ENCODE measurements at regions not wholly inside any gene's neighbourhood (a gene's known extent, or its start where the extent isn't known, plus 50 kb on each side); places are given as distances from the start of the nearest gene placed in this dataset.
"Not testable (repeated sequence)": the region's sequence is repeated elsewhere in the genome, so short reads cannot be mapped to it uniquely, and the experiment has no call there.

GRCh38 chr20:20802328-20802727, 89.9 kb upstream of the RALGAPA2 start:
- no peak for DNase-seq (ENCODE audit: low read depth, low spot score)
- no peak overlapping the region for H3K27ac ChIP-seq

DNA sequence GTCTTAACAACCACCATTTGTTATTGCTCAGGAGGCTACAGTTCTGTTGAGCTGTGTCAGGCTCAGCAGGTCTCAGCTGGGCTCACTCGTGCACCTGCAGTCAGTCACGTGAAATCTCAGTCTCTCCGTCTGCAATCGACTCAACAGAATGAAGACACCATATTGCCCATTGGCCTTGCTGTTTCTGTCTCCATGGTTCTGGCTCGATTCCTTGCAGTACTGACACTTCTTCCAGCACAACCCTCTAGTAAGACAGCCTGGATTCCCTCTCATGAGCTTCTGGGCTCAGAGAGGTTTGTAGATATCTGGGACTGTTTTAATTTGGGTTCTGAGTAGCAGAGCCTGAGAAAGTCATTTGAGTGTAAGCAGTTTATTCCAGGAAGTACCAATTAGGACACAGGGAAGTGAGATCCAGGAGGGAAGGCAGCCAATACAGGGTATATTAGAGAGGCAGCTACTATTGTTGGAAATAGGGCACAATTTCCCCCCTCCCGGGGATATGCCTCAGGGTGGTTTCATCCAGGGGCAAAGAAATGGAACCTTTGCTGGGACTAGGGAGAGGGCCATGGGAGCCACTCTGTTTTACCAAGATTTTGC, 87.4 kb upstream of the RALGAPA2 start:
- H3K27ac ChIP-seq = no peak overlapping the region
- no peak for DNase-seq (ENCODE audit: low read depth, low spot score)

GRCh38 chr20:20797521-20798310, 85.3 kb upstream of the RALGAPA2 start:
- no peak for DNase-seq (ENCODE audit: low read depth, low spot score)
- H3K27ac ChIP-seq = no peak overlapping the region

- DNase-seq (ENCODE audit: low read depth, low spot score) = no peak
- H3K27ac ChIP-seq = no peak overlapping the region
Observed at GRCh38 chr20:20796766-20797440, 84.5 kb upstream of the RALGAPA2 start.

DNA sequence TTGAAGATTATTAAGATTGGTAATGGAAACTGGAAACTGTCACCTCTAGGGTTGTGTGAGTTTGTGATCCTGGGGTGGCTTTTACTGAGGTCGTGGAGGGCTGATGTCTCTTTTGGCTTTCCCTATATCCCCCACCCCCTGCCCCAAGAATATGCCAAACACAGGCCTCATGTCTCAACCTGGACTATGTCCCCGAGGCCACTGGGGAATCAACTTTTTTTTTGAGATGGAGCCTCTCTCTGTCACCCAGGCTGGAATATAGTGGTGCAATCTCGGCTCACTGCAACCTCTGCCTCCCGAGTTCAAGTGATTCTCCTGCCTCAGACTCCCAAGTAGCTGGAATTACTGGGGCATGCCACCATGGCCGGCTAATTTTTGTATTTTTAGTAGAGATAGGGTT, 83.3 kb upstream of the RALGAPA2 start:
- DNase-seq (ENCODE audit: low read depth, low spot score) = no peak
- no peak overlapping the region for H3K27ac ChIP-seq

DNA sequence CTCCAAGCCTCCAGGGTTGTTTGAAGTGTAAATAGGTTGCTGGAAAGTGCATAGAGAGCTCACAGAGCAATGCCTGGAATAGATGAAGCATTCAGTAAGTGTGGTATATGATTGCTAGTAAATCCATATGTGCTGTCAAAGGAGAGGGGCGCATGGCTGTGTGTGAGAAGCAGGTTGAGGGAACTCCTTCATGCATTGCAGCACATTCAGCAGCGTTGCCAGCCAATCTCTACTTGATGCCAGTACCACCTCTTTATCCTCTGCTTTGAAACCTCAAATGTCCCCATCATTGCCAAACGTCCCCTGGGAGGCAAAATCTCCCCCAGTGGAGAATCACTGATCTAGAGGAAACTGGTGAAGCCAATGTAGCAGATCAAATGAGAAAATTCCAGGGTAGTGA, 82.7 kb upstream of the RALGAPA2 start:
- DNase-seq (ENCODE audit: low read depth, low spot score) = no peak
- H3K27ac ChIP-seq = no peak overlapping the region

DNA sequence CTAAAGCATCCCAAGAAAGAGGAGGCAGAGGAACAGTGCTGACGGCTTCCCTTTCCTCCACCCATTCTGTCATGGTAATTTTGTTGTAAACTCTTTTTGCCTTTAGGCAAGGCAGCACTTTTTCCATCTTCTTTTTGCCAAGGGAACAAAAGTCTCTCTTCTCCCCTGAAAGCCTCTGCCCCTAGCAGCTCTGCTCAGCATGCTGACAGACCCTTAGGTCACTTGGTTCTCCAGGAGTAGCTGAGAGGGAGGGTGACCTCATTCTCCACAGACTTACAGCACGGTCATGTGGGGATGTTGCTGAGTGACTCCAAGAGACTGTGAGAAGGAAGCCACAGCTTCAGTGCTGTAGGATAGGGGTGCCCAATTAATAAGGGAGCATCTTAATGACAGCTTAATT, 81.1 kb upstream of the RALGAPA2 start:
- H3K27ac ChIP-seq = no peak overlapping the region
- DNase-seq (ENCODE audit: low read depth, low spot score) = no peak

- no peak overlapping the region for H3K27ac ChIP-seq
- no peak for DNase-seq (ENCODE audit: low read depth, low spot score)
Observed at GRCh38 chr20:20791664-20792568, 79.5 kb upstream of the RALGAPA2 start.

GRCh38 chr20:20788308-20788707, 75.9 kb upstream of the RALGAPA2 start:
- H3K27ac ChIP-seq = no peak overlapping the region
- no peak for DNase-seq (ENCODE audit: low read depth, low spot score)

- no peak for DNase-seq (ENCODE audit: low read depth, low spot score)
- H3K27ac ChIP-seq = no peak overlapping the region
Observed at GRCh38 chr20:20786428-20786827, 74.0 kb upstream of the RALGAPA2 start.

DNA sequence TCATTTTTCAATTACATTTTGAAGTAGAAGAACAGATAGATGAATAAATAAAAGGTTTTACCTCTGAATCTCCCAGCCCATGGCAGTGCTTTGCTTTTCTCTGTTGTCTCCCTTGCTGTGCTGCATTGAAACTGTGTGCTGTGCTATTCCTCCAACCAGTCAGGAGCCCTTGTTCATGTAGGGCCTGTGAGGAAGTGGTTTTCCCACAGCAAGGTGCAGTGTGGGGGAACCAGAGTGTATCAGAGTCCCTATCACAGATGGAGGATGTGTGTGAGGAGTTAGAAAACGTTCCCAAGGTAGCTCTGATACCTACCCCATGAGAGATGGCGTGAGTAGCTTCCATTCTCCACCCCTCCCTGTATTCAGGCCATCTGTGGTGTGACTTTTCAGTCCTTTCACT, 72.8 kb upstream of the RALGAPA2 start:
- H3K27ac ChIP-seq = no peak overlapping the region
- DNase-seq (ENCODE audit: low read depth, low spot score) = no peak

DNA sequence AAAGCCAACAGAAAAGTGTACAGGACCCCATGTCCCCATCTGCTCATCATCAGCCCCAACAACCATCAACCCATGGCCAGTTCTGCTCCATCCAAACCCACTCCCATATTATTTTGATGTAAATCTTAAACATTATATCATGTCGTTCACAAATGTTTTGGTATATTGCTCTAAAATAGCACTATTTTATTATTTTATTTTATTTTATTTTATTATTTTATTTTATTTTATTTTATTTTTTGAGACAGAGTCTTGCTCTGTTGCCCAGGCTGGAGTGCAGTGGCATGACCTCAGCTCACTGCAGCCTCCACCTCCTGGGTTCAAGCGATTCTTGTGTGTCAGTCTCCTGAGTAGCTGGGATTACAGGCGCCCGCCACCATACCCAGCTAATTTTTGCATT, 72.0 kb upstream of the RALGAPA2 start:
- H3K27ac ChIP-seq; DNase-seq (ENCODE audit: low read depth, low spot score): not testable (repeated sequence)

DNA sequence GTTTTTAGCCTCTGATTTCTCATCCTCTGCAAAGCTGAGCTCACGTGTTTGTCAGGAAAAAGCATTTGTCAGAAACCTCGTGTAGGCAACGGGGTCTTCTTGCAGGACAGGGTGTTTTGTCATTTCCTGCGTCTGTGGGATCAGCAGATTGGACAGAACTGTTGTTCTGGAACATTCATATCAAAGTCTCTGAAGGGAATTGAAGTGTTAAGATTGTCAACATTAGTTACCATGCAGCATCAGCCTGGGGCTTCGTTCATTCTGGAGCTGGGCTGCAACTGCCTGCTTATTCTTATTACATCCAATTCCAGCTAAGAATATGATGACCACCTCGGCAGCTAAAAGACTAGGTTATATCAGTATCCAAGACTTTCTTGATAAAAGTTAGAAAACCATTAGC, 71.0 kb upstream of the RALGAPA2 start:
- no peak overlapping the region for H3K27ac ChIP-seq
- DNase-seq (ENCODE audit: low read depth, low spot score) = no peak

- DNase-seq (ENCODE audit: low read depth, low spot score) = no peak
- H3K27ac ChIP-seq = no peak overlapping the region
Observed at GRCh38 chr20:20782755-20783154, 70.3 kb upstream of the RALGAPA2 start.

DNA sequence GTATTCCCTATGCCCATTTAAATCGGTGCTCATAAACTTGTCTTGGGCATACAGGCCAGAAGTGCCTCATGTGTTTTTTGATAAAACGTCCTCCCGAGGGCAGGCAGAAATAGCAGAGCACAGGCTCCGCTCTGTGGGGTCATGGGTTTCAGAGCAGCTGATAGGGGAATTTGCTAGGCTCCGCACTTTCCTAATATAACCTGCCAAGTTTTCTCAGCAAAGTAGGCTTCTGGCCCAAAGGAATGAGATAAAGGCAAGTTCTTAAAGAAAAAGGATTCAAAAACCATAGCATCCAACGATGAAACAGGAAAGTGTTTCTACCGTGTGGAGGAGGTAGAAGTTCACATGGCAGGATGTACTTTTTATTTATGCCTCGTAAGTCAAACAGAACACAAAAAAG, 69.8 kb upstream of the RALGAPA2 start:
- DNase-seq (ENCODE audit: low read depth, low spot score) = no peak
- no peak overlapping the region for H3K27ac ChIP-seq

DNA sequence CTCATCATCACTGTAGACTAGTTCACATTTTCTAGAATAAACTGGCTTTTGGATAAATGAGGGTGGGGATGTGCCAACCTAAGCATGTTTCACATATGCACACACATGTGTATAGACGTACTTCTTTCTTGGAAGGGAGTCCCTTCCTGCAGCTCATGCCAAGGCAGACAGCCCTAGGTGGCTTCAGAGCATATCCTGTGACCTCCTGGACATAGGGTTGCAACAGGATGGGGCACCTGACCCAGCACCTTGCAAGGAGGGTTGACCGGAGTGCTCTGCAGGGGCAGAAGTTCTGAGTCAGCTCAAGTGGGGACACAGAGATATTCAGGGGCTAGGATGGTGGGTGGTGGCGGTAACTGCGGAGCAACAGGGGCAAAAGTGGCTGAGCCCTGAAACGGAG, 68.6 kb upstream of the RALGAPA2 start:
- no peak for DNase-seq (ENCODE audit: low read depth, low spot score)
- no peak overlapping the region for H3K27ac ChIP-seq

GRCh38 chr20:20780127-20780824, 67.8 kb upstream of the RALGAPA2 start:
- H3K27ac ChIP-seq = no peak overlapping the region
- DNase-seq (ENCODE audit: low read depth, low spot score) = peak; percentile 59

DNA sequence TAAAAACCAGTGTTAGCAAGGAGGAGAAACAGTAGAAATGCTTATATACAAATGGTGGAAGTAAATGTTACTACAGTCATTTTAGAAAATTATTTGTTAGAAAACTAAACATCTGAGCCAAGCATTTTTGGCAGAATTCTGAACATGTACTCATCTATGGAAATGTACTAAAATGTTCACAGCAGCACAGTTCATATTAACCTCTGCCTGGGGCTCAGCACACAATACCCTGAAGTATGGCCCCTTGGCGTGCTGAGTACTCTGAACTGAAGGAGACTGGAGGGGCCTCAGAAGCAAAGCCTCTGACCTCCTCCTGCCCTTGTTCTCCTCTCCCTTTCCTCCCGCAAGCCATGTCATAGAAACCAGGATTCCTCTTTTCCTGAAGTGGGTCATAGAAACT, 66.2 kb upstream of the RALGAPA2 start:
- H3K27ac ChIP-seq = no peak overlapping the region
- DNase-seq (ENCODE audit: low read depth, low spot score) = no peak

DNA sequence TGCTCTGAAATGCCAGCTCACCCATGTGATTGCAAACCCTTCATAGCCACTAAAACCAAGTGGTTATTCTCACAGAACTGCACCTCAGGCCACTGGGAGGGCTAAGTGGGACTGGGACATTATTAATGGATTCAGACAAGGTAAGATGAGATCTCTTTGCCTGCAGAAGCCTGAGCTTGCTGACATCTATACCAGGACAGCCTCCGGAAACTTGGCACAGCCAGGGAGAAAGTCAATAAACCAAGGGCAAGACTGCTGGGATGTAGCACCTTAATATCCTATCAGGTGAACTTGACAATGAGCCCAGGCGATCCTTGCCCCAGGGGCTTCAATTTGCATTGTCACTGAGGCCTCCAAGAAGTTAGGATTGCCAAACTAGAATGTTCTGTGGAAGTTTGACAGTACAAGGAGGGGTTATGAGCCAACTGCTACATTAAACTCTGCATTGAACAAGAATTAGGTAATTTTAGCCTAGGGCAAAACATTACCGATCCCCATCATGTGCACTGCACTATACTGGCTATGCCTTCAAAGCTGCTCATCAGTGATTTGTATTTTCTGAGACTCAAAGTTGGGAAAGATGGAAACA, 60.1 kb upstream of the RALGAPA2 start:
- DNase-seq (ENCODE audit: low read depth, low spot score) = no peak
- H3K27ac ChIP-seq = no peak overlapping the region
